PC-3 (cell line): ENCODE measurements at regions not wholly inside any gene's neighbourhood (a gene's known extent, or its start where the extent isn't known, plus 50 kb on each side); places are given as distances from the start of the nearest gene placed in this dataset.

Source experiments
- ATAC-seq: fragments of 200-7000 bp; cut with Tn5 transposase; 2 replicates; pipeline ENCODE4 v1.9.1; 2020; ENCODE audit warnings: mild to moderate bottlenecking, moderate library complexity
- BruUV-seq: library from RNA; stranded (reverse); fragments of 400-500 nt; replicated peaks from 2 replicates; lab custom pipeline; 2021; lab: Mats Ljungman, UMichigan
- CTCF ChIA-PET: fragments of 300-600 bp; sonication (Branson Sonifier 250); formaldehyde crosslinking; loops from one replicate; lab custom pipeline; 2022; ENCODE audit warnings: antibody characterized with exemption; lab: Charles Lee
- POLR2A ChIA-PET: fragments of 300-600 bp; sonication (Branson Sonifier 250); formaldehyde crosslinking; loops from one replicate; lab custom pipeline; 2022; ENCODE audit warnings: antibody characterized with exemption; ENCODE audit not compliant: unreplicated experiment; lab: Charles Lee
- DNase-seq: peaks from one replicate; pipeline ENCODE4 v3.0.0-alpha.2; 2015
- H2AFZ ChIP-seq: fragments of 300-600 bp; sonication (generic); 2 replicates; pipeline ENCODE4 v1.6.0; 2016; ENCODE audit warnings: antibody characterized with exemption, low read length
- H3F3A ChIP-seq: fragments of 300-600 bp; sonication (generic); one replicate; pipeline ENCODE4 v1.6.0; 2017; ENCODE audit warnings: antibody characterized with exemption, low read length, control low read depth, mild to moderate bottlenecking; ENCODE audit not compliant: unreplicated experiment
- H3K27ac ChIP-seq: fragments of 300-600 bp; sonication (generic); 2 replicates; pipeline ENCODE4 v1.5.1; 2016; ENCODE audit warnings: mild to moderate bottlenecking, low read length
- H3K27me3 ChIP-seq: fragments of 300-600 bp; sonication (generic); 2 replicates; pipeline ENCODE4 v1.6.1; 2016; ENCODE audit warnings: low read length, mixed read lengths
- H3K36me3 ChIP-seq: fragments of 300-600 bp; sonication (generic); 2 replicates; pipeline ENCODE4 v1.6.1; 2016; ENCODE audit warnings: low read depth, mixed run types, low read length, mixed read lengths
- H3K4me1 ChIP-seq: fragments of 300-600 bp; sonication (generic); 2 replicates; pipeline ENCODE4 v1.5.1; 2016; ENCODE audit warnings: low read length; ENCODE audit not compliant: insufficient read depth
- H3K4me2 ChIP-seq: fragments of 300-600 bp; sonication (generic); 2 replicates; pipeline ENCODE4 v1.6.0; 2016; ENCODE audit warnings: low read length
- H3K4me3 ChIP-seq: fragments of 300-600 bp; sonication (generic); 2 replicates; pipeline ENCODE4 v1.5.1; 2016; ENCODE audit warnings: mild to moderate bottlenecking, low read length, mixed read lengths
- H3K79me2 ChIP-seq: fragments of 300-600 bp; sonication (generic); 2 replicates; pipeline ENCODE4 v1.6.1; 2017; ENCODE audit warnings: low read length, mixed read lengths
- H3K9ac ChIP-seq: fragments of 300-600 bp; sonication (generic); 2 replicates; pipeline ENCODE4 v1.6.0; 2016; ENCODE audit warnings: mild to moderate bottlenecking, low read length
- H3K9me2 ChIP-seq: fragments of 300-600 bp; sonication (generic); replicated peaks from 2 replicates; pipeline ENCODE4 v1.6.1; 2016; ENCODE audit warnings: mixed run types, low read length, mixed read lengths
- H3K9me3 ChIP-seq: fragments of 300-600 bp; sonication (generic); 2 replicates; pipeline ENCODE4 v1.6.1; 2016; ENCODE audit warnings: low read length, mixed read lengths
- H4K20me1 ChIP-seq: fragments of 300-600 bp; sonication (generic); 2 replicates; pipeline ENCODE4 v1.6.1; 2016; ENCODE audit warnings: low read length, mixed read lengths
- CTCF ChIP-seq: fragments of 300-600 bp; sonication (generic); conservative IDR thresholded peaks from 2 replicates; pipeline ENCODE4 v1.5.1; 2017; ENCODE audit warnings: antibody characterized with exemption, low read depth, mild to moderate bottlenecking, low read length
- EZH2 ChIP-seq: fragments of 300-600 bp; sonication (generic); IDR thresholded peaks from one replicate; pipeline ENCODE4 v1.6.1; 2017; ENCODE audit warnings: antibody characterized with exemption, mild to moderate bottlenecking, low read length; ENCODE audit not compliant: unreplicated experiment
- EZH2phosphoT487 ChIP-seq: fragments of 300-600 bp; sonication (generic); IDR thresholded peaks from 2 replicates; pipeline ENCODE4 v1.6.1; 2018; ENCODE audit warnings: mild to moderate bottlenecking, antibody characterized with exemption, low read length, borderline replicate concordance
- intact Hi-C: fragments of 100-400 bp; cut with micrococcal nuclease; formaldehyde crosslinking; loops from 2 replicates; pipeline ENCODE4 v1.9.0; 2023

GRCh38 chr22:27245056-27245455, 556.5 kb downstream of the MN1 start:
- Histone ChIP-seq H3K79me2 (no peaks in the 10 kb centered on the region), H3K9ac (no peak overlapping the region), H4K20me1 (no peaks in the 10 kb centered on the region), H3K9me2 (no peaks in the 10 kb centered on the region), H3K36me3 (no peaks in the 10 kb centered on the region), H3K4me3 (no peak overlapping the region), H3K4me2 (no peak overlapping the region), H3K4me1 (no peaks in the 10 kb centered on the region), H3F3A (no peaks in the 10 kb centered on the region), H2AFZ (no peak overlapping the region), H3K9me3 (no peaks in the 10 kb centered on the region), H3K27ac (no peak overlapping the region), H3K27me3 (no peaks in the 10 kb centered on the region)
- intact Hi-C loops = no loop called here
- CTCF ChIA-PET = no interaction called here
- DNase-seq (no peak), ATAC-seq (no peak)
- TF ChIP-seq EZH2 = no peak
- TF ChIP-seq CTCF = no peak
- no peak for TF ChIP-seq EZH2phosphoT487
- BruUV-seq = no TSS peak
- POLR2A ChIA-PET = no interaction called here

GRCh38 chr22:27246558-27246957, 555.0 kb downstream of the MN1 start:
- CTCF ChIA-PET = no interaction called here
- intact Hi-C loops = no loop called here

More at GRCh38 chr22:27246558-27246957, 555.0 kb downstream of the MN1 start:
- no peaks in the 10 kb centered on the region for H3K79me2 ChIP-seq
- no peak overlapping the region for H2AFZ ChIP-seq
- H3K27me3 ChIP-seq = no peaks in the 10 kb centered on the region
- no peaks in the 10 kb centered on the region for H3F3A ChIP-seq
- ATAC-seq (no peak), DNase-seq (no peak)
- H3K36me3 ChIP-seq = no peaks in the 10 kb centered on the region
- H3K9me2 ChIP-seq = no peaks in the 10 kb centered on the region
- H3K4me3 ChIP-seq = no peak overlapping the region
- BruUV-seq = no TSS peak
- POLR2A ChIA-PET = no interaction called here
- H3K9ac ChIP-seq = no peak overlapping the region
- H3K9me3 ChIP-seq = no peaks in the 10 kb centered on the region
- H3K27ac ChIP-seq = no peak overlapping the region
- H4K20me1 ChIP-seq = no peaks in the 10 kb centered on the region
- no peak for TF ChIP-seq CTCF
- no peak for TF ChIP-seq EZH2
- TF ChIP-seq EZH2phosphoT487 = no peak
- H3K4me1 ChIP-seq = no peaks in the 10 kb centered on the region
- H3K4me2 ChIP-seq = no peak overlapping the region
